ENCODE measurements at regions not wholly inside any gene's neighbourhood (a gene's known extent, or its start where the extent isn't known, plus 50 kb on each side); places are given as distances from the start of the nearest gene placed in this dataset.

DNA sequence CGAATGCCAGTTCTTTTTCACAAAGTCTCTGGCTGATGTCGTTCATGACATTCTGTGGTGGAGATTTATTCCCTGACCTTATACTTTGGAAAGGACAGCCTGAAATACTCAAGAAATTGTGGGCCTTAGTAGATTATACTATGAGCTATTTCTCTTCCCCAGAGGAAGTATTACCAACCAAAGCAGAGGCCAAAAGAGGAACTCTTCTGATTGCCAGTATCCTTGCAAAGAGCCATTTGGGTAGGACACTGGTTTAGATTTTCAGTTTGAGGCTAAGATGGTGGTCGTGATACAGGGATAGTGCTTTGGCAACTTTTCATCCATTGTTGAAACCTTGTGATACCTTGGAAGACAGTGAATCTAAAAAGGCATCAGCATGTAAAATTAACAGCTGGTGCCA lies 327.3 kb downstream of the HACE1 start:
- TF ChIP-seq, protein P1, sequence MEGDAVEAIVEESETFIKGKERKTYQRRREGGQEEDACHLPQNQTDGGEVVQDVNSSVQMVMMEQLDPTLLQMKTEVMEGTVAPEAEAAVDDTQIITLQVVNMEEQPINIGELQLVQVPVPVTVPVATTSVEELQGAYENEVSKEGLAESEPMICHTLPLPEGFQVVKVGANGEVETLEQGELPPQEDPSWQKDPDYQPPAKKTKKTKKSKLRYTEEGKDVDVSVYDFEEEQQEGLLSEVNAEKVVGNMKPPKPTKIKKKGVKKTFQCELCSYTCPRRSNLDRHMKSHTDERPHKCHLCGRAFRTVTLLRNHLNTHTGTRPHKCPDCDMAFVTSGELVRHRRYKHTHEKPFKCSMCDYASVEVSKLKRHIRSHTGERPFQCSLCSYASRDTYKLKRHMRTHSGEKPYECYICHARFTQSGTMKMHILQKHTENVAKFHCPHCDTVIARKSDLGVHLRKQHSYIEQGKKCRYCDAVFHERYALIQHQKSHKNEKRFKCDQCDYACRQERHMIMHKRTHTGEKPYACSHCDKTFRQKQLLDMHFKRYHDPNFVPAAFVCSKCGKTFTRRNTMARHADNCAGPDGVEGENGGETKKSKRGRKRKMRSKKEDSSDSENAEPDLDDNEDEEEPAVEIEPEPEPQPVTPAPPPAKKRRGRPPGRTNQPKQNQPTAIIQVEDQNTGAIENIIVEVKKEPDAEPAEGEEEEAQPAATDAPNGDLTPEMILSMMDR (IDR thresholded peaks at IDR 0.05), result no peak

DNA sequence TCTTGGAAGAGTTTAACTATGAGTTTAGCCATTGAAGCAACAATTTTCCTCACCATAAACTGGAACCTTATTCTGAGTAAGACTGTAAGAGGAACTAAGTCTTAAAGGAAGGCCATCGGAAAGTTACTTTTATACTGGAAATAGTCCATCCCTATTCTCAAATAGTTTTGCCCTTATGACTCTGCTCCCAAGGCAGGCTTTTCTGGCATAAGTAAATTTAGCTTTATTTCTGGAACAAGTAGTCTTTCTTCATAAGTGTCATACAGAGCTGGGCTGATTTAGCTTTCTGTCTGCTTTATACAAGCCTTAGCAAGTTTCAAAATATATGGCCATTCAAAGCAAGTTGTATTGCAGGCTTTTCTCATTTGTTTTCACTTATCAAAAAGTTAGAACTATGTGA lies 328.1 kb downstream of the HACE1 start:
- TF ChIP-seq, protein P1 (IDR thresholded peaks at IDR 0.05), result no peak

DNA sequence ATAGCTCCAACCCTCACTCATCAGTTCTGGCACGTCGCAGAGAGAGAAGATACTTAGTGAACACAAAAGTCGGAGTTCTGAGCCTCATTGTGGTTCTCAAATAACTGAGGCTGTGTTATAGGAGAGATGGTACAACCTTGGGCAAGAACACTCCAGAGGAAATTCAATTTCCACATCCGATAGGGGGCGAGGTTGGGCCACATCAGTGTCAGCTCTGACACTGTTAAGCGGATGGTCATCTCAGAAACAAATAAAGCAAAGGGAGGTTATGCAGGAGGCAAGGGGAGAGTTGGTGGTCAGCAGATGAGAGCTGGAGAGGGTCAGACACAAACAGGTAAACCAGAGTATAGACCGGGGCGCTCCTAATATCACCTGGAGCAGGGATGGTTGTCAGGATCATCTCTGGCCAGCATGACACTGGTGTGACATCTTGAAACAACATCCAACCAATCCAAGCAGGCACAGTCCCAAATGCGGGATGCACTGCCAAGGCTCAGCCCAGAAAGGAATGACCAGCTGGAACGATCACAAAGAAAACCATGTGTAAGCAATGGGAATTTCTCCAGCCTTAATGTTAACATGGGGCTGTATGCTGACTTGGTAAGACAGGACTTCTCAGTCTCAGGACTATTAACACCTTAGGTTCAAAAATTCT lies 331.8 kb downstream of the HACE1 start:
- TF ChIP-seq, protein P1 (IDR thresholded peaks at IDR 0.05), result peak; percentile 55

DNA sequence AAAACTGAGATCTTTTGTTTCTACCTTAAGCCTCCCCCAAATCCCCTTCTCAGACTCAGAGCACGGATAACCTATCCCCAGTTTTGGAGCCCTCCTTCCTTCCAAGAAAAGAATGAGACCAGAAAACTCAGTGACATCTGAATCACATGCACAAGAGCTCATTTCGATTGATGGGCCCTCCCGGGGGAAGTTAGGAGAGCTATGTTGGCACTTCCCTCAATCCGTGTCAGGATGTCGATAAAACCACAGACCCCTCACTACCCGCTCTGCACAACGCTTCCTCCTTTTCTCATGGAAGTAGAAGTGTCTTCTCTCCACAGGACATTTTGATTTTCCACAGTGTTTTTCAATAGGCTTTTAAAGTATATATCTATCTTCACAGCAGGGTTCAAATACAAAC lies 332.4 kb downstream of the HACE1 start:
- TF ChIP-seq, protein P1 (IDR thresholded peaks at IDR 0.05), result no peak

DNA sequence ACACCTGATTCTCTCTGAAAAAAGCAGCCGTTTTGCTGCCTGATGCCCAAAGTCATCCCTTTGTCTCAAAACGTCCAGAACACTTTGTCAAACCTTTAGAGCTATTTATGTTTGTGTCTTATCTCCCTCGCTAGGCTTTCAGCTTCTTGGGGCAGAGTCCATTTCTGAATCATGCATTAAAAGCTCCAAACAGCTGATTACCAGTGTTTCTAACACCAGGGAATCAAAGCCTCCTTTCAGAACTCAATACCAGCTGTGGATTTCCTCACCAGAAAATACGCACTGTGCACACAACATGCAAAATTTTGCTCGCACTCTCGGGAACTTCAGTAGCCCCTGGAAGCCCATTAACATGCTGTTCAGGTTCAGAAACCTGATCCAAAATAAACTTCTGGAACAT lies 333.3 kb downstream of the HACE1 start:
- TF ChIP-seq, protein P1 (IDR thresholded peaks at IDR 0.05), result no peak

DNA sequence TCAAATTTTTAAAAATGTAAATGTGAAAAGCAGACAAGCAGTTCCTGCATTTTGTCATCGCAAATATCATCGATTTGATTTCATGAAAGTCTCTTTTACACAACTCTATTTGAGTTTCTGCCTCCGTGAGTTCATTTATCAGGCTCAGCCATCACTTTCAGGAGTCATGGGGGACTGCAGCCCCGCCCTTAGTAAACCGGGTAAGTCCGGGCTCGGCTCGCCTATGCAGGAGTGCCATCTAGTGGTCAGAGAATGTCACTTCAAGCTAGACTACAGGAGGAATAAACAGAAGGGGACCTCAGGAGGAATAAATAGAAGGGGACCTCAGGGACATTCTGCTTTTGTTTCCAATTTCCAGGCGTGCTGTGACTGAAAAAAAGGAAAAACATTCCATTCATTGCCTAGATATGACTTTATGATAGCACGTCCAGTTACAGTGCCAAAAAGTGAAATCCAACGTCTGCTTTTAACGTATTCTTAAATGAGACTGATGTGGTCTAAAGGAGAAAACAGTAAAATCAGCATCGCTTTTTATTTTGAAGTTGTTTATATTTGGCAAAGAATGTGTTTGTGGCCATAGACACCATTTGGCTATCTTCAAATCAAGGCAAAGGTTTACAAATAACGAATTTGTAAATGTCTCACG lies 333.9 kb downstream of the HACE1 start:
- TF ChIP-seq, protein P1 (IDR thresholded peaks at IDR 0.05), result peak; percentile 85

DNA sequence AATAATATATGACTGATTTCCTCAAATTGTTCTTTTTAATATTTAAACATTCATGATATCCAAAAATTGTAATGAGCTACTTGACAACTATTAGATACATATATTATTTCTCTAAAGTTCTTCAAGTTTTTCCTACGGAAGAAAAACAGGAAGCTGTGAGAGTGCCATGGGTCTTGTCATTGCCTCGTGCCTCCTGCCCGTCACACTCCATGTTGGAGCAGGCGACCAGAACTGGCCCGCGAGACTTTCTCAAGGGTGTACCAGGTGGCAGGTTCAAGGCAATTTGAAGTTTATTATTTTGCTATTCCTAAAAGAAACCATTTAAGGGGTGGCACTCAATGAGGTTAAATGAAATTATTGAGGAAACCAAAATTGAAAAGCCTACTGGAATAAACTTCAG lies 337.2 kb downstream of the HACE1 start:
- TF ChIP-seq, protein P1 (IDR thresholded peaks at IDR 0.05), result no peak
